ENCODE measurements at regions not wholly inside any gene's neighbourhood (a gene's known extent, or its start where the extent isn't known, plus 50 kb on each side); places are given as distances from the start of the nearest gene placed in this dataset.

GRCh38 chr20:55471052-55472006 is 534.0 kb downstream of the CBLN4 start:
- H3K36me3 ChIP-seq: no peaks in the 10 kb centered on the region
- H3K27ac ChIP-seq: no peak overlapping the region
- no peak for DNase-seq
- H3K4me1 ChIP-seq: no peaks in the 10 kb centered on the region
- WGBS, 2 donors: 54 to 59% methylated on average over 7 of the region's 7 CpGs
- no peaks in the 10 kb centered on the region for H3K27me3 ChIP-seq
- no peak for ATAC-seq (ENCODE audit: low FRiP score in 2 of 2)
- no peak for TF ChIP-seq CTCF (IDR thresholded peaks at IDR 0.05)
- no peak for TF ChIP-seq POLR2AphosphoS5 (IDR thresholded peaks at IDR 0.05)
- TF ChIP-seq POLR2A (IDR thresholded peaks at IDR 0.05): no peak
- no peak for TF ChIP-seq EP300 (IDR thresholded peaks at IDR 0.05)
- no peaks in the 10 kb centered on the region for H3K9me3 ChIP-seq
- H3K4me3 ChIP-seq: no peak overlapping the region

- no peaks in the 10 kb centered on the region for H3K27me3 ChIP-seq
- H3K9me3 ChIP-seq: no peaks in the 10 kb centered on the region
- H3K27ac ChIP-seq: no peak overlapping the region
- H3K4me3 ChIP-seq: no peak overlapping the region
- H3K4me1 ChIP-seq: no peaks in the 10 kb centered on the region
- no peaks in the 10 kb centered on the region for H3K36me3 ChIP-seq
- 71 to 86% methylated on average over 2 of the region's 2 CpGs for WGBS, 2 donors
- ATAC-seq (ENCODE audit: low FRiP score in 2 of 2) (no peak), DNase-seq (no peak)
- TF ChIP-seq POLR2A (IDR thresholded peaks at IDR 0.05): no peak
Observed at GRCh38 chr20:55469074-55469473, 536.2 kb downstream of the CBLN4 start.

GRCh38 chr20:55461519-55461918 is 543.8 kb downstream of the CBLN4 start:
- 90 to 97% methylated on average over 8 of the region's 8 CpGs for WGBS, 2 donors
- no peaks in the 10 kb centered on the region for H3K9me3 ChIP-seq
- no peak for TF ChIP-seq POLR2AphosphoS5 (IDR thresholded peaks at IDR 0.05)
- H3K4me1 ChIP-seq: no peaks in the 10 kb centered on the region
- no peak overlapping the region for H3K27ac ChIP-seq
- ATAC-seq (ENCODE audit: low FRiP score in 2 of 2): no peak
- DNase-seq: no peak
- no peaks in the 10 kb centered on the region for H3K36me3 ChIP-seq
- H3K4me3 ChIP-seq: no peak overlapping the region
- H3K27me3 ChIP-seq: no peaks in the 10 kb centered on the region

GRCh38 chr20:55456316-55456940 is 548.9 kb downstream of the CBLN4 start:
- 76 to 90% methylated on average over 1 of the region's 1 CpG for WGBS, 2 donors
- no peaks in the 10 kb centered on the region for H3K9me3 ChIP-seq
- no peaks in the 10 kb centered on the region for H3K4me1 ChIP-seq
- ATAC-seq (ENCODE audit: low FRiP score in 2 of 2) (no peak), DNase-seq (no peak)
- no peak overlapping the region for H3K4me3 ChIP-seq
- no peak overlapping the region for H3K27ac ChIP-seq
- TF ChIP-seq EP300 (IDR thresholded peaks at IDR 0.05) (no peak), CTCF (IDR thresholded peaks at IDR 0.05) (no peak), POLR2A (IDR thresholded peaks at IDR 0.05) (no peak), POLR2AphosphoS5 (IDR thresholded peaks at IDR 0.05) (no peak)
- no peaks in the 10 kb centered on the region for H3K36me3 ChIP-seq
- no peaks in the 10 kb centered on the region for H3K27me3 ChIP-seq

- no peak overlapping the region for H3K4me3 ChIP-seq
- ATAC-seq (ENCODE audit: low FRiP score in 2 of 2): no peak
- 48 to 52% methylated on average over 1 of the region's 1 CpG for WGBS, 2 donors
Observed at GRCh38 chr20:55449091-55449490, 556.2 kb downstream of the CBLN4 start.

More at GRCh38 chr20:55449091-55449490, 556.2 kb downstream of the CBLN4 start:
- Histone ChIP-seq H3K4me1 (no peaks in the 10 kb centered on the region), H3K27ac (no peak overlapping the region), H3K36me3 (no peaks in the 10 kb centered on the region), H3K27me3 (no peaks in the 10 kb centered on the region), H3K9me3 (no peaks in the 10 kb centered on the region)
- no peak for DNase-seq
- TF ChIP-seq EP300 (IDR thresholded peaks at IDR 0.05) (no peak), POLR2A (IDR thresholded peaks at IDR 0.05) (no peak), POLR2AphosphoS5 (IDR thresholded peaks at IDR 0.05) (no peak), CTCF (IDR thresholded peaks at IDR 0.05) (no peak)
